ENCODE measurements at regions not wholly inside any gene's neighbourhood (a gene's known extent, or its start where the extent isn't known, plus 50 kb on each side); places are given as distances from the start of the nearest gene placed in this dataset.

- no peaks in the 10 kb centered on the region for H3K4me1 ChIP-seq
- intact Hi-C loops (cut with DNase I): no loop called here
- H3K9me3 ChIP-seq: no peaks in the 10 kb centered on the region
- no peak overlapping the region for H3K27ac ChIP-seq
- no peaks in the 10 kb centered on the region for H3K36me3 ChIP-seq
- no peak for TF ChIP-seq CTCF (IDR thresholded peaks at IDR 0.05)
- H3K4me3 ChIP-seq: no peak overlapping the region
- no peaks in the 10 kb centered on the region for H3K27me3 ChIP-seq (ENCODE audit: low read depth)
- ATAC-seq (peak; percentile 21 to 38), DNase-seq (no peak)
Measured at GRCh38 chr2:19711470-19712372, 190.1 kb downstream of the TTC32 start.

DNA sequence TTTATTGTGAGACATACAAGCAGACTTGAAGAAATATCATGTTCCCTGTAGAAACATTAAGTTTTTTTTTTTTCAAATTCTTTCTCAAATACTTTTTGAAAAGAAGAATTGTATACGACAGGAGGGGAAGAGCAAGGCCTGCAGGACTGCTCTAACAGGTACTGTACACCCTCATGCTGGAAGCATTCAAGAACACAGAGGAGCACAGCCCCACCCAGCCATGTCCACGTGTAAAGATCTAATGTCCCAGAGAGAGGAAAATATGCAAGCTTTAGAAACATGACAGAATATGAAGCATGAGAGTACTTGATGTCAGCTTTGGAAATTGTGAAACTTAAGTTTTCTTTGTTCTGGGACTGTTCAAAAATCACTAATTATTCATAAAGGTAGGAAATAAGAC is 191.6 kb downstream of the TTC32 start:
- H3K4me1 ChIP-seq: no peaks in the 10 kb centered on the region
- H3K9me3 ChIP-seq: no peaks in the 10 kb centered on the region
- H3K4me3 ChIP-seq: no peak overlapping the region
- DNase-seq (no peak), ATAC-seq (no peak)
- no peaks in the 10 kb centered on the region for H3K36me3 ChIP-seq
- intact Hi-C loops (cut with DNase I): no loop called here
- no peak for TF ChIP-seq CTCF (IDR thresholded peaks at IDR 0.05)
- no peaks in the 10 kb centered on the region for H3K27me3 ChIP-seq (ENCODE audit: low read depth)
- no peak overlapping the region for H3K27ac ChIP-seq

DNA sequence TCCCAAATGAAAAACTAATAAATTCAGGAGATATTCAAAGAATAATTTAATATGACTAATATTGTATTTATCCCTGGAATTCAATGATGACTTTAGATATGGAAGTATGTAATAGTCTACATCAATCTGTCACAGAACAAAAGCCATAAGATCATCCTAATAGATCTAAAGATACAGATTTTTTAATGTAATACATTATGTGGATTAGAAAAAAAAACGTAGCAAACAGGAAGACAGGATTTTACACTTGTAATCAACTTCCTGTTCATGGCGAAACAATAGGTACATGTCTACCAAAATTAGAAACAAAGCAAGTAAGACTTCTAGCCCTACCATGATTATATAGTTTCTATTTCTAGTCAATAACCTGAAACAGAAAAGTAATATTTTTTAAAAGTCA is 192.2 kb downstream of the TTC32 start:
- DNase-seq: no peak
- intact Hi-C loops (cut with DNase I): no loop called here
- Histone ChIP-seq H3K27ac (no peak overlapping the region), H3K36me3 (no peaks in the 10 kb centered on the region), H3K4me3 (no peak overlapping the region), H3K9me3 (no peaks in the 10 kb centered on the region), H3K4me1 (no peaks in the 10 kb centered on the region), H3K27me3 (ENCODE audit: low read depth) (no peaks in the 10 kb centered on the region)
- TF ChIP-seq CTCF (IDR thresholded peaks at IDR 0.05): no peak
- ATAC-seq: no peak

GRCh38 chr2:19708776-19709175 is 193.0 kb downstream of the TTC32 start:
- Histone ChIP-seq H3K9me3 (no peaks in the 10 kb centered on the region), H3K27me3 (ENCODE audit: low read depth) (no peaks in the 10 kb centered on the region), H3K27ac (no peak overlapping the region), H3K4me3 (no peak overlapping the region), H3K36me3 (no peaks in the 10 kb centered on the region), H3K4me1 (no peaks in the 10 kb centered on the region)
- no peak for DNase-seq
- no peak for TF ChIP-seq CTCF (IDR thresholded peaks at IDR 0.05)
- intact Hi-C loops (cut with DNase I): no loop called here
- ATAC-seq: no peak

- H3K27me3 ChIP-seq (ENCODE audit: low read depth): no peaks in the 10 kb centered on the region
- H3K4me3 ChIP-seq: no peak overlapping the region
- no peaks in the 10 kb centered on the region for H3K4me1 ChIP-seq
- no peaks in the 10 kb centered on the region for H3K9me3 ChIP-seq
- no peaks in the 10 kb centered on the region for H3K36me3 ChIP-seq
- no peak for ATAC-seq
- intact Hi-C loops (cut with DNase I): no loop called here
- no peak for TF ChIP-seq CTCF (IDR thresholded peaks at IDR 0.05)
- DNase-seq: no peak
- H3K27ac ChIP-seq: no peak overlapping the region
Measured at GRCh38 chr2:19706332-19706731, 195.5 kb downstream of the TTC32 start.
